HEK293 (cell line): ENCODE measurements at regions not wholly inside any gene's neighbourhood (a gene's known extent, or its start where the extent isn't known, plus 50 kb on each side); places are given as distances from the start of the nearest gene placed in this dataset.

Experiments
- CTCF ChIP-seq: fragments of 450-650 bp; formaldehyde crosslinking; IDR thresholded peaks from 2 replicates; pipeline ENCODE4 v1.5.1; 2016; ENCODE audit warnings: missing biosample characterization, missing genetic modification characterization
- MZF1 ChIP-seq: fragments of 450-650 bp; formaldehyde crosslinking; IDR thresholded peaks from 2 replicates; pipeline ENCODE4 v1.5.1; 2017; ENCODE audit warnings: missing biosample characterization, missing genetic modification characterization, borderline replicate concordance
- SETDB1 ChIP-seq: IDR thresholded peaks from one replicate; pipeline ENCODE4 v1.6.1; 2017; ENCODE audit warnings: mild to moderate bottlenecking, low read length, moderate library complexity, mixed read lengths; ENCODE audit not compliant: insufficient read length
- SP2 ChIP-seq: fragments of 450-650 bp; formaldehyde crosslinking; IDR thresholded peaks from 2 replicates; pipeline ENCODE4 v1.5.1; 2016; ENCODE audit warnings: missing biosample characterization, missing genetic modification characterization
- YY1 ChIP-seq: fragments of 450-650 bp; formaldehyde crosslinking; IDR thresholded peaks from 2 replicates; pipeline ENCODE4 v1.5.1; 2018; ENCODE audit warnings: missing biosample characterization, missing genetic modification characterization
- ZBTB44 ChIP-seq: fragments of 450-650 bp; IDR thresholded peaks from 2 replicates; pipeline ENCODE4 v1.5.1; 2018; ENCODE audit warnings: missing biosample characterization, mild to moderate bottlenecking, missing genetic modification characterization
- ZBTB49 ChIP-seq: fragments of 450-650 bp; formaldehyde crosslinking; IDR thresholded peaks from 2 replicates; pipeline ENCODE4 v1.5.1; 2016; ENCODE audit warnings: missing biosample characterization, missing genetic modification characterization, low read depth
- ZFHX2 ChIP-seq: fragments of 450-650 bp; formaldehyde crosslinking; conservative IDR thresholded peaks from 2 replicates; pipeline ENCODE4 v1.5.1; 2016; ENCODE audit warnings: missing biosample characterization, missing genetic modification characterization
- ZNF302 ChIP-seq: fragments of 450-650 bp; formaldehyde crosslinking; IDR thresholded peaks from 2 replicates; pipeline ENCODE4 v1.5.1; 2016; ENCODE audit warnings: missing biosample characterization, missing genetic modification characterization, low read depth
- ZNF350 ChIP-seq: fragments of 450-650 bp; formaldehyde crosslinking; IDR thresholded peaks from 2 replicates; pipeline ENCODE4 v1.5.0; 2017; ENCODE audit warnings: missing biosample characterization, mild to moderate bottlenecking, missing genetic modification characterization
- ZNF549 ChIP-seq: fragments of 450-650 bp; IDR thresholded peaks from 2 replicates; pipeline ENCODE4 v1.5.1; 2018; ENCODE audit warnings: missing biosample characterization, missing genetic modification characterization, mild to moderate bottlenecking, inconsistent platforms, moderate library complexity
- TF ChIP-seq, protein P1 (sequence below): fragments of 450-650 bp; formaldehyde crosslinking; IDR thresholded peaks from 2 replicates; pipeline ENCODE4 v1.5.1; 2017; ENCODE audit warnings: missing biosample characterization, missing genetic modification characterization

- no peak for TF ChIP-seq CTCF (tag by site-specific recombination)
- TF ChIP-seq SP2 (tag by site-specific recombination) = no peak
- TF ChIP-seq ZBTB44 (tag by site-specific recombination) = no peak
- no peak for TF ChIP-seq MZF1 (tag by site-specific recombination)
- TF ChIP-seq, protein P1, sequence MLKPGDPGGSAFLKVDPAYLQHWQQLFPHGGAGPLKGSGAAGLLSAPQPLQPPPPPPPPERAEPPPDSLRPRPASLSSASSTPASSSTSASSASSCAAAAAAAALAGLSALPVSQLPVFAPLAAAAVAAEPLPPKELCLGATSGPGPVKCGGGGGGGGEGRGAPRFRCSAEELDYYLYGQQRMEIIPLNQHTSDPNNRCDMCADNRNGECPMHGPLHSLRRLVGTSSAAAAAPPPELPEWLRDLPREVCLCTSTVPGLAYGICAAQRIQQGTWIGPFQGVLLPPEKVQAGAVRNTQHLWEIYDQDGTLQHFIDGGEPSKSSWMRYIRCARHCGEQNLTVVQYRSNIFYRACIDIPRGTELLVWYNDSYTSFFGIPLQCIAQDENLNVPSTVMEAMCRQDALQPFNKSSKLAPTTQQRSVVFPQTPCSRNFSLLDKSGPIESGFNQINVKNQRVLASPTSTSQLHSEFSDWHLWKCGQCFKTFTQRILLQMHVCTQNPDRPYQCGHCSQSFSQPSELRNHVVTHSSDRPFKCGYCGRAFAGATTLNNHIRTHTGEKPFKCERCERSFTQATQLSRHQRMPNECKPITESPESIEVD (tag by site-specific recombination) = no peak
- TF ChIP-seq ZNF302 = no peak
- TF ChIP-seq ZNF549 (tag by site-specific recombination) = no peak
- TF ChIP-seq YY1 (tag by site-specific recombination) = no peak
- TF ChIP-seq ZNF350 = no peak
- no peak for TF ChIP-seq ZBTB49
- TF ChIP-seq SETDB1 = no peak
- TF ChIP-seq ZFHX2 = no peak
Observed at GRCh38 chr4:153098427-153098826, 105.8 kb upstream of the TRIM2 start.
